ENCODE measurements at regions not wholly inside any gene's neighbourhood (a gene's known extent, or its start where the extent isn't known, plus 50 kb on each side); places are given as distances from the start of the nearest gene placed in this dataset.
"Not testable (repeated sequence)": the region's sequence is repeated elsewhere in the genome, so short reads cannot be mapped to it uniquely, and the experiment has no call there.

- no peak for DNase-seq
These were observed 220.3 kb upstream of the GIMD1 start for GRCh38 chr4:106588891-106589290.

GRCh38 chr4:106587558-106587957 lies 219.0 kb upstream of the GIMD1 start:
- peak in 2 of 3 experiments; percentile 66 to 67 for DNase-seq

- DNase-seq, result no peak
These were observed 217.4 kb upstream of the GIMD1 start for GRCh38 chr4:106585915-106586349.

- no peak for DNase-seq
These were observed 215.9 kb upstream of the GIMD1 start for GRCh38 chr4:106584337-106584989.

GRCh38 chr4:106583567-106583966 lies 215.0 kb upstream of the GIMD1 start:
- DNase-seq, result no peak

GRCh38 chr4:106583108-106583507 lies 214.5 kb upstream of the GIMD1 start:
- no peak for DNase-seq

- no peak for DNase-seq
These were observed 213.5 kb upstream of the GIMD1 start for GRCh38 chr4:106582103-106582502.

- DNase-seq, result no peak
These were observed 210.7 kb upstream of the GIMD1 start for GRCh38 chr4:106579236-106579635.

- no peak for DNase-seq
These were observed 200.8 kb upstream of the GIMD1 start for GRCh38 chr4:106569146-106570031.

- DNase-seq, result no peak
These were observed 197.1 kb upstream of the GIMD1 start for GRCh38 chr4:106565727-106566126.

GRCh38 chr4:106563637-106564036 lies 195.1 kb upstream of the GIMD1 start:
- DNase-seq, result not testable (repeated sequence)

GRCh38 chr4:106551724-106552123 lies 183.1 kb upstream of the GIMD1 start:
- DNase-seq, result no peak

GRCh38 chr4:106548446-106549044 lies 180.0 kb upstream of the GIMD1 start:
- DNase-seq, result no peak

GRCh38 chr4:106546370-106546769 lies 177.8 kb upstream of the GIMD1 start:
- no peak for DNase-seq

- not testable (repeated sequence) for DNase-seq
These were observed 174.0 kb upstream of the GIMD1 start for GRCh38 chr4:106542609-106543008.

GRCh38 chr4:106541253-106541652 lies 172.7 kb upstream of the GIMD1 start:
- DNase-seq, result no peak

GRCh38 chr4:106530821-106531220 lies 162.2 kb upstream of the GIMD1 start:
- DNase-seq, result no peak

GRCh38 chr4:106530024-106530361 lies 161.4 kb upstream of the GIMD1 start:
- no peak for DNase-seq

GRCh38 chr4:106529348-106530023 lies 160.9 kb upstream of the GIMD1 start:
- DNase-seq, result no peak

GRCh38 chr4:106527316-106527715 lies 158.7 kb upstream of the GIMD1 start:
- no peak for DNase-seq

GRCh38 chr4:106525425-106525824 lies 156.8 kb upstream of the GIMD1 start:
- not testable (repeated sequence) for DNase-seq

- not testable (repeated sequence) for DNase-seq
These were observed 156.2 kb upstream of the GIMD1 start for GRCh38 chr4:106524772-106525171.

GRCh38 chr4:106522839-106523238 lies 154.3 kb upstream of the GIMD1 start:
- peak in 1 of 3 experiments; percentile 4 for DNase-seq
